Sigmoid colon (tissue), 6 donors: ENCODE measurements at regions not wholly inside any gene's neighbourhood (a gene's known extent, or its start where the extent isn't known, plus 50 kb on each side); places are given as distances from the start of the nearest gene placed in this dataset.

Experiments
- DNase-seq: peaks from one replicate; pipeline ENCODE4 v3.0.0-alpha.2; 2019
- H3K27ac ChIP-seq, 4 donors: fragments of 200-600 bp; sonication (generic); one replicate each; pipeline ENCODE4 v1.5.1; 2016 to 2019; ENCODE audit warnings: mild to moderate bottlenecking in 1 of 4
- H3K27me3 ChIP-seq, 3 donors: fragments of 200-600 bp; sonication (generic); one replicate each; pipeline ENCODE4 v1.5.1; 2019; ENCODE audit warnings: mild to moderate bottlenecking in 1 of 3
- H3K36me3 ChIP-seq, 4 donors: fragments of 200-600 bp; sonication (generic); one replicate each; pipeline ENCODE4 v1.5.1; 2016 to 2019
- H3K4me1 ChIP-seq, 4 donors: fragments of 200-600 bp; sonication (generic); one replicate each; pipeline ENCODE4 v1.5.1; 2017 to 2019
- H3K4me3 ChIP-seq, 4 donors: fragments of 200-600 bp; sonication (generic); one replicate each; pipeline ENCODE4 v1.5.1; 2017 to 2019; ENCODE audit warnings: mild to moderate bottlenecking in 2 of 4, moderate library complexity in 1 of 4
- H3K9me3 ChIP-seq, 4 donors: fragments of 200-600 bp in 3 of 4; sonication (generic) in 3 of 4; one replicate each; pipeline versions ENCODE4 v1.5.1 to v1.6.1; 2013 to 2019
- EP300 ChIP-seq, 4 donors: sonication (generic); formaldehyde crosslinking; IDR thresholded peaks; one replicate each; pipeline ENCODE4 v1.6.1; 2017; ENCODE audit warnings: antibody characterized with exemption in 4 of 4
- POLR2A ChIP-seq, 2 donors: fragments of 450-650 bp; IDR thresholded peaks; one replicate each; pipeline ENCODE4 v1.6.1; 2016; ENCODE audit warnings: antibody characterized with exemption in 2 of 2, mild to moderate bottlenecking in 2 of 2, moderate library complexity in 2 of 2
- POLR2AphosphoS5 ChIP-seq, 4 donors: sonication (generic); formaldehyde crosslinking; IDR thresholded peaks; one replicate each; pipeline ENCODE4 v1.6.1; 2017; ENCODE audit warnings: antibody characterized with exemption in 4 of 4
- WGBS, 2 donors: extraction: QIAGEN DNeasy Blood & Tissue Kit; methylation state at CpG; one replicate each; pipeline ENCODE4 v1.1.7; 2013; 5-methylcytosine and 5-hydroxymethylcytosine counted together
- intact Hi-C: fragments of 100-400 bp; cut with DNase I; formaldehyde crosslinking; loops from one replicate; pipeline ENCODE4 v1.15.1; 2023
- TF ChIP-seq, protein P1 (sequence below), 4 experiments: fragments of 450-650 bp in 3 of 4; fragments of 200-600 bp in 1 of 4; IDR thresholded peaks; one replicate each; pipeline ENCODE4 v1.5.1; 2016 to 2019; ENCODE audit warnings: antibody characterized with exemption in 4 of 4, mild to moderate bottlenecking in 3 of 4, moderate library complexity in 2 of 4
- donor health status: healthy with polysubstance abuse.
- donor health status: healthy.

DNA sequence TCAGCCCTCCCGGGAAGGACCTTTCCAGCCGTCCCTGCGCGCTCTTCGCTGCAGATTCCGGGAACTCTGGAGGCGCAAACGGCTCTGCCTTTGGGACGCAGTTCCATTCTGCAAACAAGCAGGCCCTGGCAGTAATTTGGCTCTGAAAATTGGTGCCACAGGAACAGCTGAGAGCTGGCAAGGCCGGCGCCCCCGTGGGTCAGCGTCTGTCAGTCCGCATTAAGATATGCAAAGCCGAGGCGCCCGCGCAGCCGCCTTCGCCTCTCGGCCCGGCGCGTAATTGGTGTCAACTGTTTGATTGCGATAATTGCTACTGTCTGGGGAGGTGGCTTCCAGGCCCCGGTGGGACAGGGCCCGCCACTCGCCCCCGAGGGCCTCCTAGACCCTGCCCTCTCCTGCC is 73.6 kb downstream of the NCR2 start:
- H3K4me3 ChIP-seq = no peak overlapping the region
- peaks cover 0 to 6% (median 0%) of the 10 kb centered on the region in 4 donors for H3K4me1 ChIP-seq
- intact Hi-C loops = no loop called here
- no peaks in the 10 kb centered on the region for H3K36me3 ChIP-seq
- peaks cover 0 to 5% (median 0%) of the 10 kb centered on the region in 4 donors for H3K9me3 ChIP-seq
- peaks cover 0 to 25% (median 0%) of the 10 kb centered on the region in 3 donors for H3K27me3 ChIP-seq
- no peak for DNase-seq
- no peak for TF ChIP-seq POLR2AphosphoS5 (IDR thresholded peaks at IDR 0.05)
- no peak for TF ChIP-seq POLR2A (IDR thresholded peaks at IDR 0.05)
- TF ChIP-seq, protein P1, sequence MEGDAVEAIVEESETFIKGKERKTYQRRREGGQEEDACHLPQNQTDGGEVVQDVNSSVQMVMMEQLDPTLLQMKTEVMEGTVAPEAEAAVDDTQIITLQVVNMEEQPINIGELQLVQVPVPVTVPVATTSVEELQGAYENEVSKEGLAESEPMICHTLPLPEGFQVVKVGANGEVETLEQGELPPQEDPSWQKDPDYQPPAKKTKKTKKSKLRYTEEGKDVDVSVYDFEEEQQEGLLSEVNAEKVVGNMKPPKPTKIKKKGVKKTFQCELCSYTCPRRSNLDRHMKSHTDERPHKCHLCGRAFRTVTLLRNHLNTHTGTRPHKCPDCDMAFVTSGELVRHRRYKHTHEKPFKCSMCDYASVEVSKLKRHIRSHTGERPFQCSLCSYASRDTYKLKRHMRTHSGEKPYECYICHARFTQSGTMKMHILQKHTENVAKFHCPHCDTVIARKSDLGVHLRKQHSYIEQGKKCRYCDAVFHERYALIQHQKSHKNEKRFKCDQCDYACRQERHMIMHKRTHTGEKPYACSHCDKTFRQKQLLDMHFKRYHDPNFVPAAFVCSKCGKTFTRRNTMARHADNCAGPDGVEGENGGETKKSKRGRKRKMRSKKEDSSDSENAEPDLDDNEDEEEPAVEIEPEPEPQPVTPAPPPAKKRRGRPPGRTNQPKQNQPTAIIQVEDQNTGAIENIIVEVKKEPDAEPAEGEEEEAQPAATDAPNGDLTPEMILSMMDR (IDR thresholded peaks at IDR 0.05) = no peak
- TF ChIP-seq EP300 (IDR thresholded peaks at IDR 0.05) = no peak
- 86 to 93% methylated on average over 29 of the region's 29 CpGs for WGBS, 2 donors
- H3K27ac ChIP-seq = no peak overlapping the region

GRCh38 chr6:41409489-41409888 is 74.1 kb downstream of the NCR2 start:
- H3K36me3 ChIP-seq = no peaks in the 10 kb centered on the region
- peaks cover 0 to 6% (median 0%) of the 10 kb centered on the region in 4 donors for H3K4me1 ChIP-seq
- WGBS, 2 donors = 85 to 89% methylated on average over 5 of the region's 5 CpGs
- TF ChIP-seq POLR2A (IDR thresholded peaks at IDR 0.05) (no peak), EP300 (IDR thresholded peaks at IDR 0.05) (no peak), POLR2AphosphoS5 (IDR thresholded peaks at IDR 0.05) (no peak)
- TF ChIP-seq, protein P1 (IDR thresholded peaks at IDR 0.05) = no peak
- H3K4me3 ChIP-seq = no peak overlapping the region
- no peak for DNase-seq
- H3K27me3 ChIP-seq = peaks cover 0 to 25% (median 0%) of the 10 kb centered on the region in 3 donors
- peaks cover 0 to 5% (median 0%) of the 10 kb centered on the region in 4 donors for H3K9me3 ChIP-seq
- no peak overlapping the region for H3K27ac ChIP-seq
- intact Hi-C loops = no loop called here

DNA sequence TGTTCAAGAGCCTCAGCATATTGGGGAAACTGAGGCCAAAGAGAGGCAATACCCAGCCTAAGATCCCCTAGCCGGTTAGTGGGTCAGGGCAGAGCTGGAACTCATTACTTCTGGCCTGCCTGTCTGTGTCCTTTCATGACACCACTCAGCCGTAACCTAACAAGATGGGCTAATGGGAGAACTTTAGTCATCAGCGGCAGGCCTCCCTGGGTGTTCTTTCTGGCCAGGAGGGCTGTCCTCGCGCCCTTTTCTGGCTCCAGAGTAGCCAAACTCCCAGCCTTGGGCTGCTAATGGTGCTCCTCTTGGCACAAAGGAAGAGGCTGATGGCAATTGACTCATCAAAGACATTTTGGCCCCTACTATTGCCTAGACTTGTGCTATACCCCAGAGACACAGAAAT is 76.6 kb downstream of the NCR2 start:
- intact Hi-C loops = no loop called here
- Histone ChIP-seq H3K27ac (no peak overlapping the region), H3K4me3 (no peak overlapping the region), H3K9me3 (no peaks in the 10 kb centered on the region), H3K36me3 (no peaks in the 10 kb centered on the region), H3K27me3 (peaks cover 0 to 21% (median 10%) of the 10 kb centered on the region in 3 donors), H3K4me1 (peaks cover 0 to 1% (median 0%) of the 10 kb centered on the region in 4 donors)
- 87 to 95% methylated on average over 5 of the region's 5 CpGs for whole genome bisulfite sequencing, 2 donors
- no peak for DNase-seq
- TF ChIP-seq, protein P1 (IDR thresholded peaks at IDR 0.05) = no peak
- TF ChIP-seq EP300 (IDR thresholded peaks at IDR 0.05) = no peak
- no peak for TF ChIP-seq POLR2AphosphoS5 (IDR thresholded peaks at IDR 0.05)
- TF ChIP-seq POLR2A (IDR thresholded peaks at IDR 0.05) = no peak

- Histone ChIP-seq H3K4me3 (no peak overlapping the region), H3K27me3 (peaks cover 0 to 19% (median 10%) of the 10 kb centered on the region in 3 donors), H3K27ac (no peak overlapping the region), H3K4me1 (no peaks in the 10 kb centered on the region), H3K9me3 (no peaks in the 10 kb centered on the region), H3K36me3 (no peaks in the 10 kb centered on the region)
- DNase-seq = no peak
- WGBS, 2 donors = 81% methylated on average over 11 of the region's 11 CpGs
- intact Hi-C loops = no loop called here
- TF ChIP-seq EP300 (IDR thresholded peaks at IDR 0.05) (no peak), POLR2A (IDR thresholded peaks at IDR 0.05) (no peak), POLR2AphosphoS5 (IDR thresholded peaks at IDR 0.05) (no peak)
- TF ChIP-seq, protein P1 (IDR thresholded peaks at IDR 0.05) = no peak
Observed at GRCh38 chr6:41413250-41413649, 77.8 kb downstream of the NCR2 start.

DNA sequence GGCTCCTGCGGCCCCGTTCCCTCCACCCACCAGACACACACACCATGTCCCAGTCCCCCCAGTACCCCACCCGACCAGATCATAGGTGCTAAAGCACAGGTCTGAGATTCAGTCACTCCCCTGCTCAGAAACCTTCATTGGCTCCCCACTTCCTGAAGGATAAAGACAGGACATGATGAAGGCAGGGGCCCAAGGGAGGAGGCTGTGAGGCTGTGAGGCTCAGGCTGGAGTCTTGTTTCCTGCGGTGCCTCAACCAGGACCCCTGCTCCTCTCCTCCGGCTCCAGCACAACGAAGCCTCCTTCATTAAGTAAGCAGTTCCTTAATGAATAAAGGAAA is 81.1 kb downstream of the NCR2 start:
- DNase-seq = no peak
- H3K4me1 ChIP-seq = no peaks in the 10 kb centered on the region
- no peak overlapping the region for H3K4me3 ChIP-seq
- no peaks in the 10 kb centered on the region for H3K9me3 ChIP-seq
- intact Hi-C loops = no loop called here
- peaks cover 0 to 15% (median 10%) of the 10 kb centered on the region in 3 donors for H3K27me3 ChIP-seq
- H3K27ac ChIP-seq = no peak overlapping the region
- 80 to 91% methylated on average over 6 of the region's 6 CpGs for WGBS, 2 donors
- TF ChIP-seq POLR2AphosphoS5 (IDR thresholded peaks at IDR 0.05) (no peak), POLR2A (IDR thresholded peaks at IDR 0.05) (no peak)
- H3K36me3 ChIP-seq = no peaks in the 10 kb centered on the region
